ENCODE measurements at regions not wholly inside any gene's neighbourhood (a gene's known extent, or its start where the extent isn't known, plus 50 kb on each side); places are given as distances from the start of the nearest gene placed in this dataset.
"Not testable (repeated sequence)": the region's sequence is repeated elsewhere in the genome, so short reads cannot be mapped to it uniquely, and the experiment has no call there.

- TF ChIP-seq, protein P1, sequence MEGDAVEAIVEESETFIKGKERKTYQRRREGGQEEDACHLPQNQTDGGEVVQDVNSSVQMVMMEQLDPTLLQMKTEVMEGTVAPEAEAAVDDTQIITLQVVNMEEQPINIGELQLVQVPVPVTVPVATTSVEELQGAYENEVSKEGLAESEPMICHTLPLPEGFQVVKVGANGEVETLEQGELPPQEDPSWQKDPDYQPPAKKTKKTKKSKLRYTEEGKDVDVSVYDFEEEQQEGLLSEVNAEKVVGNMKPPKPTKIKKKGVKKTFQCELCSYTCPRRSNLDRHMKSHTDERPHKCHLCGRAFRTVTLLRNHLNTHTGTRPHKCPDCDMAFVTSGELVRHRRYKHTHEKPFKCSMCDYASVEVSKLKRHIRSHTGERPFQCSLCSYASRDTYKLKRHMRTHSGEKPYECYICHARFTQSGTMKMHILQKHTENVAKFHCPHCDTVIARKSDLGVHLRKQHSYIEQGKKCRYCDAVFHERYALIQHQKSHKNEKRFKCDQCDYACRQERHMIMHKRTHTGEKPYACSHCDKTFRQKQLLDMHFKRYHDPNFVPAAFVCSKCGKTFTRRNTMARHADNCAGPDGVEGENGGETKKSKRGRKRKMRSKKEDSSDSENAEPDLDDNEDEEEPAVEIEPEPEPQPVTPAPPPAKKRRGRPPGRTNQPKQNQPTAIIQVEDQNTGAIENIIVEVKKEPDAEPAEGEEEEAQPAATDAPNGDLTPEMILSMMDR (IDR thresholded peaks at IDR 0.05) = not testable (repeated sequence)
- not testable (repeated sequence) for TF ChIP-seq POLR2A (IDR thresholded peaks at IDR 0.05)
These were observed 164.0 kb downstream of the POTEH start for GRCh38 chr22:15853716-15854373.
